Karpas-422 (cell line): ENCODE measurements at regions not wholly inside any gene's neighbourhood (a gene's known extent, or its start where the extent isn't known, plus 50 kb on each side); places are given as distances from the start of the nearest gene placed in this dataset.

Source experiments
- DNase-seq: peaks from one replicate; pipeline ENCODE4 v3.0.0-alpha.2; 2015
- H2AFZ ChIP-seq: fragments of 200-600 bp; sonication (generic); 2 replicates; pipeline ENCODE4 v1.6.1; 2014; ENCODE audit warnings: antibody characterized with exemption, low read length, mixed read lengths
- H3K27ac ChIP-seq: fragments of 200-600 bp; sonication (generic); 2 replicates; pipeline ENCODE4 v1.5.1; 2014; ENCODE audit warnings: mild to moderate bottlenecking, low read length, moderate library complexity
- H3K27me3 ChIP-seq: fragments of 200-600 bp; sonication (generic); 2 replicates; pipeline ENCODE4 v1.6.1; 2014; ENCODE audit warnings: low read length, mixed read lengths
- H3K36me3 ChIP-seq: fragments of 200-600 bp; sonication (generic); 2 replicates; pipeline ENCODE4 v1.6.1; 2014; ENCODE audit warnings: low read length, mixed read lengths; ENCODE audit not compliant: insufficient read depth
- H3K4me1 ChIP-seq: fragments of 200-600 bp; sonication (generic); 2 replicates; pipeline ENCODE4 v1.6.1; 2014; ENCODE audit warnings: mild to moderate bottlenecking, low read length, mixed read lengths
- H3K4me2 ChIP-seq: fragments of 200-600 bp; sonication (generic); 2 replicates; pipeline ENCODE4 v1.6.1; 2014; ENCODE audit warnings: low read length, low read depth, mild to moderate bottlenecking; ENCODE audit not compliant: poor library complexity, severe bottlenecking
- H3K4me3 ChIP-seq: fragments of 200-600 bp; sonication (generic); 2 replicates; pipeline ENCODE4 v1.5.1; 2014; ENCODE audit warnings: mild to moderate bottlenecking, antibody characterized with exemption, low read length, mixed read lengths
- H3K79me2 ChIP-seq: fragments of 200-600 bp; sonication (generic); 2 replicates; pipeline ENCODE4 v1.6.1; 2014; ENCODE audit warnings: mild to moderate bottlenecking, low read length, mixed read lengths
- H3K9ac ChIP-seq: fragments of 200-600 bp; sonication (generic); 2 replicates; pipeline ENCODE4 v1.6.0; 2014; ENCODE audit warnings: low read length
- H3K9me2 ChIP-seq: fragments of 200-600 bp; sonication (generic), shearing (Covaris generic); replicated peaks from 2 replicates; pipeline ENCODE4 v1.6.0; 2014; ENCODE audit warnings: mild to moderate bottlenecking, low read length, moderate library complexity; ENCODE audit not compliant: insufficient read depth
- H3K9me3 ChIP-seq: fragments of 300-700, 200-600 bp; sonication (generic); 2 replicates; pipeline ENCODE4 v1.6.1; 2014; ENCODE audit warnings: low read length, mixed read lengths
- H4K20me1 ChIP-seq: fragments of 200-600 bp; sonication (generic); 2 replicates; pipeline ENCODE4 v1.6.1; 2014; ENCODE audit warnings: mild to moderate bottlenecking, antibody characterized with exemption, low read length, low read depth; ENCODE audit not compliant: insufficient read depth

- Histone ChIP-seq H3K79me2 (no peaks in the 10 kb centered on the region), H3K27me3 (no peaks in the 10 kb centered on the region), H3K4me1 (no peaks in the 10 kb centered on the region), H3K9me2 (no peaks in the 10 kb centered on the region), H2AFZ (no peak overlapping the region), H3K4me3 (no peak overlapping the region), H3K9ac (no peak overlapping the region), H4K20me1 (no peaks in the 10 kb centered on the region), H3K36me3 (no peaks in the 10 kb centered on the region), H3K9me3 (no peaks in the 10 kb centered on the region), H3K27ac (no peak overlapping the region), H3K4me2 (no peak overlapping the region)
- no peak for DNase-seq
Measured at GRCh38 chr2:188725746-188726360, 248.3 kb upstream of the COL3A1 start.

GRCh38 chr2:188726626-188727247 lies 247.4 kb upstream of the COL3A1 start:
- Histone ChIP-seq H3K27me3 (no peaks in the 10 kb centered on the region), H3K9ac (no peak overlapping the region), H3K9me2 (no peaks in the 10 kb centered on the region), H4K20me1 (no peaks in the 10 kb centered on the region), H3K4me1 (no peaks in the 10 kb centered on the region), H3K36me3 (no peaks in the 10 kb centered on the region), H3K79me2 (no peaks in the 10 kb centered on the region), H3K9me3 (no peaks in the 10 kb centered on the region), H2AFZ (no peak overlapping the region), H3K4me2 (no peak overlapping the region), H3K4me3 (no peak overlapping the region), H3K27ac (no peak overlapping the region)
- no peak for DNase-seq

GRCh38 chr2:188727846-188728245 lies 246.3 kb upstream of the COL3A1 start:
- Histone ChIP-seq H3K79me2 (no peaks in the 10 kb centered on the region), H3K4me2 (no peak overlapping the region), H3K27ac (no peak overlapping the region), H3K9me2 (no peaks in the 10 kb centered on the region), H3K9me3 (peaks cover 6% of the 10 kb centered on the region; the same call in 1 of the 2 replicates), H4K20me1 (no peaks in the 10 kb centered on the region), H2AFZ (no peak overlapping the region), H3K27me3 (no peaks in the 10 kb centered on the region), H3K9ac (no peak overlapping the region), H3K36me3 (no peaks in the 10 kb centered on the region), H3K4me1 (no peaks in the 10 kb centered on the region), H3K4me3 (no peak overlapping the region)
- no peak for DNase-seq

- Histone ChIP-seq H3K36me3 (no peaks in the 10 kb centered on the region), H3K79me2 (no peaks in the 10 kb centered on the region), H4K20me1 (no peaks in the 10 kb centered on the region), H3K4me1 (no peaks in the 10 kb centered on the region), H3K27me3 (no peaks in the 10 kb centered on the region), H3K9me3 (peaks cover 14% of the 10 kb centered on the region; the same call in 1 of the 2 replicates), H3K9me2 (no peaks in the 10 kb centered on the region), H2AFZ (no peak overlapping the region), H3K4me2 (no peak overlapping the region), H3K4me3 (no peak overlapping the region), H3K27ac (no peak overlapping the region), H3K9ac (no peak overlapping the region)
- DNase-seq: no peak
Measured at GRCh38 chr2:188734691-188735090, 239.5 kb upstream of the COL3A1 start.

- no peak for DNase-seq
- H3K9me3 ChIP-seq: peaks cover 18% of the 10 kb centered on the region
- H3K36me3 ChIP-seq: no peaks in the 10 kb centered on the region
- H3K79me2 ChIP-seq: no peaks in the 10 kb centered on the region
- H3K4me3 ChIP-seq: no peak overlapping the region
- no peak overlapping the region for H3K9ac ChIP-seq
- no peaks in the 10 kb centered on the region for H3K27me3 ChIP-seq
- H2AFZ ChIP-seq: no peak overlapping the region
- no peaks in the 10 kb centered on the region for H3K9me2 ChIP-seq
- no peak overlapping the region for H3K27ac ChIP-seq
- no peak overlapping the region for H3K4me2 ChIP-seq
- no peaks in the 10 kb centered on the region for H4K20me1 ChIP-seq
- no peaks in the 10 kb centered on the region for H3K4me1 ChIP-seq
Measured at GRCh38 chr2:188746727-188747126, 227.4 kb upstream of the COL3A1 start.

- no peaks in the 10 kb centered on the region for H3K4me1 ChIP-seq
- no peak overlapping the region for H2AFZ ChIP-seq
- no peak overlapping the region for H3K27ac ChIP-seq
- no peak overlapping the region for H3K4me3 ChIP-seq
- DNase-seq: no peak
- no peaks in the 10 kb centered on the region for H3K9me2 ChIP-seq
- no peaks in the 10 kb centered on the region for H3K36me3 ChIP-seq
- H3K27me3 ChIP-seq: no peaks in the 10 kb centered on the region
- H3K4me2 ChIP-seq: no peak overlapping the region
- no peaks in the 10 kb centered on the region for H4K20me1 ChIP-seq
- no peak overlapping the region for H3K9ac ChIP-seq
- H3K9me3 ChIP-seq: peaks cover 13% of the 10 kb centered on the region
- no peaks in the 10 kb centered on the region for H3K79me2 ChIP-seq
Measured at GRCh38 chr2:188751816-188752215, 222.4 kb upstream of the COL3A1 start.

GRCh38 chr2:188752311-188752710 lies 221.9 kb upstream of the COL3A1 start:
- Histone ChIP-seq H3K27me3 (no peaks in the 10 kb centered on the region), H3K9me2 (no peaks in the 10 kb centered on the region), H3K9me3 (peaks cover 9% of the 10 kb centered on the region), H3K27ac (no peak overlapping the region), H3K4me1 (no peaks in the 10 kb centered on the region), H3K79me2 (no peaks in the 10 kb centered on the region), H3K4me3 (no peak overlapping the region), H3K36me3 (no peaks in the 10 kb centered on the region), H2AFZ (no peak overlapping the region), H3K9ac (no peak overlapping the region), H4K20me1 (no peaks in the 10 kb centered on the region), H3K4me2 (no peak overlapping the region)
- DNase-seq: no peak

GRCh38 chr2:188762151-188762550 lies 212.0 kb upstream of the COL3A1 start:
- no peak overlapping the region for H3K4me2 ChIP-seq
- no peaks in the 10 kb centered on the region for H3K4me1 ChIP-seq
- H3K27me3 ChIP-seq: no peaks in the 10 kb centered on the region
- H4K20me1 ChIP-seq: no peaks in the 10 kb centered on the region
- H3K27ac ChIP-seq: no peak overlapping the region
- H3K79me2 ChIP-seq: no peaks in the 10 kb centered on the region
- H3K4me3 ChIP-seq: no peak overlapping the region
- no peak overlapping the region for H3K9ac ChIP-seq
- no peak for DNase-seq
- no peaks in the 10 kb centered on the region for H3K36me3 ChIP-seq
- peaks cover 8% of the 10 kb centered on the region for H3K9me3 ChIP-seq
- no peak overlapping the region for H2AFZ ChIP-seq
- no peaks in the 10 kb centered on the region for H3K9me2 ChIP-seq
